ENCODE measurements at regions not wholly inside any gene's neighbourhood (a gene's known extent, or its start where the extent isn't known, plus 50 kb on each side); places are given as distances from the start of the nearest gene placed in this dataset.

GRCh38 chr4:132056496-132056895 lies 1092.6 kb upstream of the PCDH10 start:
- TF ChIP-seq CTCF (conservative IDR thresholded peaks at IDR 0.05; ENCODE audit: low read depth, low read length) (no peak), EZH2 (IDR thresholded peaks at IDR 0.05; ENCODE audit: borderline replicate concordance, low read depth, low read length, poor library complexity, severe bottlenecking) (no peak)
